K562 (cell line): ENCODE measurements at regions not wholly inside any gene's neighbourhood (a gene's known extent, or its start where the extent isn't known, plus 50 kb on each side); places are given as distances from the start of the nearest gene placed in this dataset.

Source experiments
- ATAC-seq: fragments of 200-7000 bp; cut with Tn5 transposase; 3 replicates; pipeline ENCODE4 v1.9.1; 2020; ENCODE audit warnings: moderate library complexity
- BruUV-seq: library from RNA; stranded (reverse); fragments of 400-500 nt; replicated peaks from 2 replicates; lab custom pipeline; 2021; lab: Mats Ljungman, UMichigan
- CTCF ChIA-PET: fragments of 300-600 bp; formaldehyde crosslinking; extraction: SDS; loops from one replicate; lab custom pipeline; 2021; ENCODE audit warnings: low intra/inter-chr PET ratio; lab: Yijun Ruan, JAX
- POLR2A ChIA-PET: fragments of 300-600, 350-650 bp; sonication (Branson Sonifier 250); formaldehyde crosslinking; extraction: SDS; loops from one replicate; lab custom pipeline; 2021; ENCODE audit warnings: antibody characterized with exemption, inconsistent platforms; lab: Yijun Ruan, JAX
- DNase-seq, 4 experiments: peaks; one replicate each; pipeline versions ENCODE4 v3.0.0 to v3.0.0-alpha.2; 2011 to 2018; ENCODE audit warnings: low spot score in 3 of 4, mixed read lengths in 3 of 4; ENCODE audit errors: extremely low read depth in 1 of 4
- FAIRE-seq: peaks from 2 replicates; lab custom pipeline; 2011; peaks lifted over from hg19 to GRCh38; lab: Jason Lieb, UNC
- H2AFZ ChIP-seq: 2 replicates; pipeline ENCODE4 v1.6.0; 2011; ENCODE audit warnings: low read depth, low read length, control low read depth, inconsistent platforms
- H3K27ac ChIP-seq: fragments of 200-600 bp; 3 replicates; pipeline ENCODE4 v1.8.0; 2011; ENCODE audit warnings: low read depth, mild to moderate bottlenecking, control low read depth, inconsistent platforms, low read length, moderate library complexity, mixed read lengths; ENCODE audit errors: extremely low read depth
- H3K27me3 ChIP-seq, 2 experiments: fragments of 300-600 bp in 1 of 2; 2 replicates in 1 of 2; 3 replicates in 1 of 2; pipeline versions ENCODE4 v1.6.0 to v1.8.0; 2011; ENCODE audit warnings: inconsistent platforms in 2 of 2, low read length in 2 of 2, mild to moderate bottlenecking in 1 of 2, mixed read lengths in 1 of 2, moderate library complexity in 1 of 2; ENCODE audit not compliant: control insufficient read depth in 2 of 2, insufficient read depth in 2 of 2
- H3K36me3 ChIP-seq: fragments of 300-600 bp; 3 replicates; pipeline ENCODE4 v1.8.0; 2011; ENCODE audit warnings: mild to moderate bottlenecking, low read length, inconsistent platforms; ENCODE audit not compliant: control insufficient read depth, insufficient read depth
- H3K4me1 ChIP-seq, 2 experiments: fragments of 200-600 bp in 1 of 2; replicated peaks in 1 of 2; 2 replicates in 1 of 2; 3 replicates in 1 of 2; pipeline versions ENCODE4 v1.5.1 to v1.8.0; 2011; ENCODE audit warnings: inconsistent platforms in 2 of 2, low read length in 2 of 2, mild to moderate bottlenecking in 1 of 2, mixed read lengths in 1 of 2, moderate library complexity in 1 of 2; ENCODE audit not compliant: control insufficient read depth in 2 of 2, insufficient read depth in 2 of 2
- H3K4me2 ChIP-seq: 2 replicates; pipeline ENCODE4 v1.6.1; 2011; ENCODE audit warnings: low read length, control low read depth, inconsistent platforms, mixed read lengths; ENCODE audit not compliant: insufficient read depth
- H3K4me3 ChIP-seq: fragments of 200-600 bp; sonication (generic), shearing (Covaris generic); 2 replicates; pipeline ENCODE4 v1.5.1; 2016; ENCODE audit warnings: control low read depth, inconsistent platforms
- H3K79me2 ChIP-seq: fragments of 200-600 bp; 3 replicates; pipeline ENCODE4 v1.8.0; 2011; ENCODE audit warnings: low read length, inconsistent platforms; ENCODE audit not compliant: control insufficient read depth, insufficient read depth
- H3K9ac ChIP-seq, 2 experiments: 2 replicates each; pipeline versions ENCODE4 v1.6.0 to v1.6.1; 2011; ENCODE audit warnings: low read depth in 2 of 2, low read length in 2 of 2, control low read depth in 1 of 2, inconsistent platforms in 1 of 2, mild to moderate bottlenecking in 1 of 2, mixed read lengths in 1 of 2; ENCODE audit not compliant: insufficient read depth in 1 of 2
- H3K9me1 ChIP-seq: one replicate; pipeline ENCODE4 v1.6.0; 2011; ENCODE audit warnings: inconsistent platforms, mild to moderate bottlenecking, low read length, moderate library complexity; ENCODE audit not compliant: control insufficient read depth, insufficient read depth
- H3K9me3 ChIP-seq: replicated peaks from 2 replicates; pipeline ENCODE4 v1.5.1; 2011; ENCODE audit warnings: low read depth, low read length, inconsistent platforms; ENCODE audit not compliant: control insufficient read depth, insufficient read depth
- H4K20me1 ChIP-seq: replicated peaks from 2 replicates; pipeline ENCODE4 v1.6.1; 2011; ENCODE audit warnings: low read length, inconsistent platforms, mixed read lengths; ENCODE audit not compliant: control insufficient read depth, insufficient read depth
- FOXJ2 ChIP-seq: fragments of 200-800 bp; sonication (Bioruptor generic); IDR thresholded peaks from 2 replicates; pipeline ENCODE4 v1.6.1; 2016; ENCODE audit warnings: missing genetic modification characterization, missing compliant biosample characterization
- MBD2 ChIP-seq: sonication (generic); IDR thresholded peaks from 2 replicates; pipeline ENCODE4 v1.6.1; 2016; ENCODE audit warnings: low read depth, borderline replicate concordance
- NCOA4 ChIP-seq: fragments of 450-650 bp; IDR thresholded peaks from 2 replicates; pipeline ENCODE4 v1.6.1; 2018; ENCODE audit warnings: mild to moderate bottlenecking; ENCODE audit not compliant: partially characterized antibody
- PTTG1 ChIP-seq: fragments of 450-650 bp; IDR thresholded peaks from 2 replicates; pipeline ENCODE4 v1.6.1; 2016; ENCODE audit warnings: low read depth, mild to moderate bottlenecking, missing genetic modification characterization, missing compliant biosample characterization
- ZNF174 ChIP-seq: fragments of 250-450 bp; sonication (Bioruptor Pico); IDR thresholded peaks from 2 replicates; pipeline ENCODE4 v1.4.0; 2020; ENCODE audit warnings: mild to moderate bottlenecking
- ZNF24 ChIP-seq: fragments of 450-650 bp; IDR thresholded peaks from 2 replicates; pipeline ENCODE4 v1.6.1; 2016
- ZNF561 ChIP-seq: fragments of 450-650 bp; formaldehyde crosslinking; conservative IDR thresholded peaks from 2 replicates; pipeline ENCODE4 v1.4.0; 2020; ENCODE audit warnings: mild to moderate bottlenecking, moderate library complexity
- ZNF785 ChIP-seq: fragments of 250-450 bp; sonication (Bioruptor Pico); IDR thresholded peaks from 2 replicates; pipeline ENCODE4 v1.4.0; 2020; ENCODE audit warnings: mild to moderate bottlenecking
- WGBS: fragments of 100-300 bp; shearing (Covaris generic); methylation state at CpG from one replicate; pipeline ENCODE4 v1.1.6; 2016; ENCODE audit warnings: low coverage, mixed read lengths; ENCODE audit not compliant: insufficient coverage; ENCODE audit errors: missing lambda C conversion rate; 5-methylcytosine and 5-hydroxymethylcytosine counted together
- in situ Hi-C: fragments of 300-500 bp; cut with MboI; formaldehyde crosslinking; loops from 4 replicates; pipeline ENCODE4 v1.15.0; 2018; ENCODE audit warnings: inconsistent platforms, mixed read lengths
- intact Hi-C: fragments of 100-400 bp; cut with micrococcal nuclease; formaldehyde crosslinking; loops from 2 replicates; pipeline ENCODE4 v1.14.2; 2022
- TF ChIP-seq, protein P1 (sequence below): sonication (generic); IDR thresholded peaks from 2 replicates; pipeline ENCODE4 v1.6.1; 2016

DNA sequence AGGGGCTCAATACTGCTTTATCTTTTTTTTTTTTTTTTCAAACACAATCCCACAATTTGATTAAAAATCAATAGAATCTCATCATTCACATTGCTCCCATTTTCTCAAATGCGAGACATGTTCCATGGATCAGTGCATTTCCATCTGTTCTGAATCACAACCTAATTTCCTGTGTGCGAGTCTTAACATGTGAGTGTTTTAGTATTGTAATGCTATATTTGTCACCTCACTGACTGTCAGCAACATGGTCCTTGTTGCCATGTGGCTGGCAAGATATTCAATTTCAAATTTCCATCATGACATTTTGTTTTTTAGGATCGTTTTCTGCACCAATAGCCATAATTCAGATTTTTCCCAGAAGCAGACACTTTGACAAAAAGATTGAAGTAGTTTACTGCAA, 233.2 kb upstream of the PRDM9 start:
- H3K27me3 ChIP-seq = no peaks in the 10 kb centered on the region
- H3K27ac ChIP-seq = no peak overlapping the region
- peaks cover 1% of the 10 kb centered on the region; the same call in 1 of the 2 replicates for H3K9me3 ChIP-seq
- no peak for ATAC-seq
- no peaks in the 10 kb centered on the region for H3K36me3 ChIP-seq
- BruUV-seq = no TSS peak
- intact Hi-C loops (no loop called here), in situ Hi-C loops (no loop called here)
- H3K9me1 ChIP-seq = no peaks in the 10 kb centered on the region
- no peak overlapping the region for H3K9ac ChIP-seq
- no peaks in the 10 kb centered on the region for H4K20me1 ChIP-seq
- CTCF ChIA-PET = no interaction called here
- TF ChIP-seq MBD2 (no peak), ZNF561 (CRISPR knock-in tag) (no peak)
- TF ChIP-seq, all 486 proteins: peak for 0
- DNase-seq (no peak), FAIRE-seq (no peak)
- POLR2A ChIA-PET = no interaction called here
- H2AFZ ChIP-seq = no peak overlapping the region
- no peak overlapping the region for H3K4me2 ChIP-seq
- 0% methylated on average over 3 of the region's 3 CpGs for WGBS
- H3K4me1 ChIP-seq = no peaks in the 10 kb centered on the region
- H3K79me2 ChIP-seq = no peaks in the 10 kb centered on the region
- H3K4me3 ChIP-seq = no peak overlapping the region

DNA sequence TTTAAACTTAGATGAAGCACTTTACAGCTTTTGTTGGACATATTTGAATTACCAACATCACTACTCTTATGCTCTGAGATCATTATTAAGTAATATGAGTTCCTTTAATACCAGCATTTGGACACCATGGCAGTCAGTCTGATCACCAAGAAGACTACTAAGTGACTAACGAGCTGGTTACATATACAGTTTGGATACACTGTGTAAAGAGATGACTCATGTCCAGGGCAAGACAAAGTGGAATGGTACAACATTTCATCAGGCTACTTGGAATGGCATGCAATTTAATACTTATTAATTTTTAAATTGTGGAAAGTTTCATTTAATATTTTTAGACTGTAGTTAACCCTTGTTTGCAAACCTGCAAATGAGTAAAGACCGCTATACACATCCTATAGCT, 237.4 kb upstream of the PRDM9 start:
- WGBS = 7% methylated on average over 2 of the region's 2 CpGs
- no peaks in the 10 kb centered on the region for H3K79me2 ChIP-seq
- in situ Hi-C loops = no loop called here
- no peak overlapping the region for H3K27ac ChIP-seq
- CTCF ChIA-PET = no interaction called here
- H3K27me3 ChIP-seq = no peaks in the 10 kb centered on the region
- no peak for TF ChIP-seq NCOA4
- TF ChIP-seq, protein P1, sequence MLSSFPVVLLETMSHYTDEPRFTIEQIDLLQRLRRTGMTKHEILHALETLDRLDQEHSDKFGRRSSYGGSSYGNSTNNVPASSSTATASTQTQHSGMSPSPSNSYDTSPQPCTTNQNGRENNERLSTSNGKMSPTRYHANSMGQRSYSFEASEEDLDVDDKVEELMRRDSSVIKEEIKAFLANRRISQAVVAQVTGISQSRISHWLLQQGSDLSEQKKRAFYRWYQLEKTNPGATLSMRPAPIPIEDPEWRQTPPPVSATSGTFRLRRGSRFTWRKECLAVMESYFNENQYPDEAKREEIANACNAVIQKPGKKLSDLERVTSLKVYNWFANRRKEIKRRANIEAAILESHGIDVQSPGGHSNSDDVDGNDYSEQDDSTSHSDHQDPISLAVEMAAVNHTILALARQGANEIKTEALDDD = no peak
- no peak for TF ChIP-seq PTTG1 (tag)
- TF ChIP-seq FOXJ2 (tag) = no peak
- no peak for TF ChIP-seq ZNF24
- no peak for TF ChIP-seq ZNF174 (CRISPR knock-in tag)
- TF ChIP-seq ZNF785 (CRISPR knock-in tag) = no peak
- TF ChIP-seq, all 486 proteins: peak for 0
- Histone ChIP-seq H3K4me2 (no peak overlapping the region), H3K4me1 (no peaks in the 10 kb centered on the region), H3K9me1 (no peaks in the 10 kb centered on the region), H2AFZ (no peak overlapping the region), H3K4me3 (no peak overlapping the region), H3K9me3 (peaks cover 1% of the 10 kb centered on the region; the same call in 1 of the 2 replicates), H3K36me3 (no peaks in the 10 kb centered on the region), H3K9ac (no peak overlapping the region), H4K20me1 (no peaks in the 10 kb centered on the region)
- ATAC-seq = no peak
- DNase-seq = no peak
- BruUV-seq = no TSS peak
- POLR2A ChIA-PET = no interaction called here
- intact Hi-C loops = no loop called here
- no peak for FAIRE-seq
